T-helper 1 cell treated with Interleukin-12 subunit alpha and Interleukin-12 subunit beta and Interleukin-4 antibody, amounts not matched to agents 30 μg/mL and 1 μg/mL, for 36 hours (primary cell): ENCODE measurements at regions not wholly inside any gene's neighbourhood (a gene's known extent, or its start where the extent isn't known, plus 50 kb on each side); places are given as distances from the start of the nearest gene placed in this dataset.
"Not testable (repeated sequence)": the region's sequence is repeated elsewhere in the genome, so short reads cannot be mapped to it uniquely, and the experiment has no call there.

ENCODE experiments used
- H3K27ac Mint-ChIP-seq: one replicate; pipeline ENCODE4 v1.8.0; 2021; ENCODE audit warnings: mild to moderate bottlenecking, mixed read lengths
- H3K27me3 Mint-ChIP-seq: one replicate; pipeline ENCODE4 v1.8.0; 2021; ENCODE audit warnings: low read depth, mixed read lengths
- H3K36me3 Mint-ChIP-seq: one replicate; pipeline ENCODE4 v1.8.0; 2021; ENCODE audit warnings: low read depth, mixed read lengths
- H3K4me1 Mint-ChIP-seq: one replicate; pipeline ENCODE4 v1.8.0; 2021; ENCODE audit warnings: low read depth, mixed read lengths
- H3K4me3 Mint-ChIP-seq: one replicate; pipeline ENCODE4 v1.8.0; 2021; ENCODE audit warnings: mild to moderate bottlenecking, moderate library complexity, mixed read lengths
- H3K9me3 Mint-ChIP-seq: one replicate; pipeline ENCODE4 v1.8.0; 2021; ENCODE audit warnings: mixed read lengths

DNA sequence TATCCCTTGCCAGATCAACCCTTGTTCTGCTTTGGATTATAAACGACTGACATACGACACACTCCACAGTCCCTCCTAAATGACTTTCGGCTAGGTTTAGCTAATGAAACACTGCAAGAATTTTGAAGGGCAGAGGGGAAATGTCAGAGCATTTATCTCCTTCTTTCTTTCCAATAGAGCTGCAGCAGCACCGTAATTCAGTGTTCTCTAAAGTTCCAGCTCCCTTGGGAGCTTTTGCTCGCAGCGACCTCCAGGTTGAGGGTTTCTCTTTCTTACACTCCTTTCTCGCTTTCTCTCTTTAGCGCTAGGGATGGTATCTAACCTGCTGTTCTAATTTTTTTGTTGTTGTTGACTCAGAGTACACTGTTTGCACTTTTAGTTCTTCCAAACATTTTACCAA, 467.1 kb upstream of the ST8SIA4 start:
- Mint-ChIP-seq H3K27ac (no peak overlapping the region), H3K36me3 (no peaks in the 10 kb centered on the region), H3K27me3 (no peaks in the 10 kb centered on the region), H3K4me3 (no peak overlapping the region), H3K4me1 (no peaks in the 10 kb centered on the region), H3K9me3 (no peaks in the 10 kb centered on the region)

DNA sequence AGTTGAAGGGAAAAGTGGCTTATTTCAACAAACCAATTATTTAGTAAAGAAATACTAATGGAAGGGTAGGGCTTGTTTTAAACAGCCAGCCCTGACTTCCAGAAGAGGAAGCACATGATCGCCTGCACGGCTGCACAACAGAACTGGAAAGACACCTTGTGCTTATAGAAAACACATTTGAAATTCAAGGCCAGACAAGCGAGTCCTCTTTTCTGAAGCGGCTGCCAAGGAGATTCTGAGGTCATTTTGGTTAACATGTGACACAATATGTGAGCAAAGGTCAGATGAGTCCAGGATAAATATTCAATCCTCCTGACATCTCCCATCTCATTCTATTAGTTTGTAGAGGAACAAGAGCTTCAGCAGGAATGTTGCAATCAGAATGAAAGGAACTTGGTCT, 461.4 kb upstream of the ST8SIA4 start:
- H3K4me1 Mint-ChIP-seq: no peaks in the 10 kb centered on the region
- no peaks in the 10 kb centered on the region for H3K36me3 Mint-ChIP-seq
- H3K27me3 Mint-ChIP-seq: no peaks in the 10 kb centered on the region
- no peaks in the 10 kb centered on the region for H3K9me3 Mint-ChIP-seq
- H3K27ac Mint-ChIP-seq: no peak overlapping the region
- no peak overlapping the region for H3K4me3 Mint-ChIP-seq

DNA sequence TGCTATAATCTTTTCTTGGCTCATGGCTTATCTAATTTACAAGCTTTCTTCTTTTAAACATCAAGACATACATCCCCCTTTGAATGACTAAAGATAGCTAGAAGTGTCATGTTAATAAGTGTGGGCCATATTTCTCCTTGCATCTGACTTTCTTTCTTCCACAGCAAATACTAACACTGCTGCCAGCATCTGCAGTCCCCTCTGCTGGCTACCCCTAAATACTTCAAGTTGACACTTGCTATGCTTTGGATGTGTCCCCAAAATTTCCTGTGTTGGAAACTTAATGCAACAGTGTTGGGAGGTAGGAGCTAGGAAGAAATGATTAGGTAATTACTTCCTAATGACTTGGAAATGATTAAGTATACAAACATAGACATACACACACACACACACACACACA, 459.0 kb upstream of the ST8SIA4 start:
- H3K9me3 Mint-ChIP-seq: no peaks in the 10 kb centered on the region
- no peaks in the 10 kb centered on the region for H3K36me3 Mint-ChIP-seq
- no peak overlapping the region for H3K27ac Mint-ChIP-seq
- no peak overlapping the region for H3K4me3 Mint-ChIP-seq
- H3K27me3 Mint-ChIP-seq: no peaks in the 10 kb centered on the region
- no peaks in the 10 kb centered on the region for H3K4me1 Mint-ChIP-seq

DNA sequence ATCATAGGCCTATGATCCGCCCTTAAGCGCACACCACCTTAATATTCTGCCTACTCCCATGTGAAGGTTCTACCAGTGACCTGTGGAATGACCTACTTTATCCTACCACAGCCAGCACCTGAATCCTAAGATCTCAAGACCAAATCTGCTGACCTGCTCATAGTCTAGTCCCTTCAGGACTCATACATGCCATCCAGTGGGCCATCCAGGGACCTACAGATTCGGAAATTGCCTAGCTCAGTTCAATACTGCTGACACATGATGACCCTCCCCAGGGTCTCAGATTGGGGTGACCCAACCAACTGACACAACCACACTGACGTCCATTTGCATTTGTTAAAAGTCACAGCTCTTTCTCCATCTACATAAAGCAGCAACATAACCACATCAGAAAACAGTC, 443.8 kb upstream of the ST8SIA4 start:
- Mint-ChIP-seq H3K9me3 (no peaks in the 10 kb centered on the region), H3K4me1 (no peaks in the 10 kb centered on the region), H3K27me3 (no peaks in the 10 kb centered on the region), H3K4me3 (no peak overlapping the region), H3K36me3 (no peaks in the 10 kb centered on the region), H3K27ac (no peak overlapping the region)

DNA sequence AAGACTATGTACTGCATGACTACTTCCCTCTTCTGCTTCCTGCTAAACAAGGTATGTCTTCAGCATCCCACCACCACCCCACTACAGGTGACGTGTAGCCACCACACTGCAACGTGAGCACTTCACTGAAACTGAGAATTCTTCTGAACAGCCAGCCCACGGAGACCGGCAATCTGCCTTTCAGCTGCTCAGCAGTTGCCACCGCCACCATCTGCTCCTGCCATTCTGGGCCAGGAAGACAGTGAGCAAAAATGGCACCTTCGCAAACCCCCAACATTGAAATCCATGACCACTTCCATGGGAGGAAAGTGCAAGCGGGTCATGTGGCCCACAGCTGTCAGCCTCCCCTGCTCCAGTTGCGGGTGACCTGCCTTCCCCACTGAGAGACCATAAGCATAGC, 443.4 kb upstream of the ST8SIA4 start:
- H3K36me3 Mint-ChIP-seq: no peaks in the 10 kb centered on the region
- no peaks in the 10 kb centered on the region for H3K4me1 Mint-ChIP-seq
- H3K27ac Mint-ChIP-seq: no peak overlapping the region
- H3K27me3 Mint-ChIP-seq: no peaks in the 10 kb centered on the region
- no peaks in the 10 kb centered on the region for H3K9me3 Mint-ChIP-seq
- no peak overlapping the region for H3K4me3 Mint-ChIP-seq

DNA sequence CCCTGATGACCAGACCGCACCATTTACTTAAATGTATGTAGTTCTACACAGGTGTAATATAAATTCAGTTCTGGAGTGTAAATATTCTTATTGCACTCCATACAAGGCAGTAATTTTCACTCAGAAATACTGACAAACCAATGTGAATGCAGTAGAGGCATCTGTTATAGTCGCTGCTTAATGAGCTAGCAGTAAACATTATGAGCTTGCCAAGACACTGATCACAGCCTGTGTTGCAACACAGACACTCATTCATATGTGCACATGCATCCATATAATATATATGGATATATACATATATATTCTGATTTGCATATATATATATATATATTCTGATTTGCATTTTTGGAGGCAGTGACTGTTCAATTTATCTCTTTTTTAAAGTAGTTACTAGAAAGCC, 435.1 kb upstream of the ST8SIA4 start:
- Mint-ChIP-seq H3K36me3 (no peaks in the 10 kb centered on the region), H3K27ac (no peak overlapping the region), H3K4me1 (no peaks in the 10 kb centered on the region), H3K4me3 (no peak overlapping the region), H3K27me3 (no peaks in the 10 kb centered on the region), H3K9me3 (no peaks in the 10 kb centered on the region)

DNA sequence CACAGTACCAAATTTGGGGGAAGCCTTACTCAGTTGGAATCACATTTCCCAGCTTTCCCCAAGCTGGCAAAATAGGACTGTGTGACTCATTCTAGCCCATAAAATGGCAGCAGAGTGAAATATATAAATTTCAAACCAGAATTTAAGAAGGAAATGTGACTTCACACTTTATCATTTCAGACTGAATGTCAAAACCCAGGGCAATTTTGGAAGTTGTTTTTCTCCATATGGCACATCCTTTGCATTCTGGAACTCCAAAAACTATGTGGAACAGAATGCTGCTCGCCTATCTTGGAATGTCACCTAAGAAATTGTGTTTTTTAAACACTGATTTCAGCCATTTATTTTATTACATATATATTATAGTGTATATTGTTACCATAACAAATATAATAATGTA, 424.7 kb upstream of the ST8SIA4 start:
- H3K36me3 Mint-ChIP-seq: no peaks in the 10 kb centered on the region
- H3K27ac Mint-ChIP-seq: no peak overlapping the region
- H3K27me3 Mint-ChIP-seq: no peaks in the 10 kb centered on the region
- H3K4me3 Mint-ChIP-seq: no peak overlapping the region
- no peaks in the 10 kb centered on the region for H3K9me3 Mint-ChIP-seq
- H3K4me1 Mint-ChIP-seq: no peaks in the 10 kb centered on the region

DNA sequence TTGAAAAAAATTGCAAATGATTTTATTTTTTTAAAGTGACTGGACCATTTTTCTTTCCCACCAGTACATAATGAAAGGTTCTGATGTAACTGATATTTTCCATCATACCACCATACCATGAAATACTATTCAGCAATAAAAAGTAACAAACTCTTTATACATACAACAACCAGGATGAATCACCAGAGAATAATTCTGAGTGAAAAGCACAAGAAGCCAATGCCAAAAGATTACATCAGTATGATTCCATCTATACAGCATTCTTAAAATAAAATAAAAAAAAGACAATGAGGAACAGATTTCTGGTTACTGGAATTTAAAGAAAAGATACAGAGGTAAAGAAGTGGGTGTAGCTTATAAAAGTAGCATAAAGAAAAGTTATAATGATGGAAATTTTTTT, 423.7 kb upstream of the ST8SIA4 start:
- Mint-ChIP-seq H3K4me3 (no peak overlapping the region), H3K4me1 (no peaks in the 10 kb centered on the region), H3K9me3 (no peaks in the 10 kb centered on the region), H3K27me3 (no peaks in the 10 kb centered on the region), H3K27ac (no peak overlapping the region), H3K36me3 (no peaks in the 10 kb centered on the region)

DNA sequence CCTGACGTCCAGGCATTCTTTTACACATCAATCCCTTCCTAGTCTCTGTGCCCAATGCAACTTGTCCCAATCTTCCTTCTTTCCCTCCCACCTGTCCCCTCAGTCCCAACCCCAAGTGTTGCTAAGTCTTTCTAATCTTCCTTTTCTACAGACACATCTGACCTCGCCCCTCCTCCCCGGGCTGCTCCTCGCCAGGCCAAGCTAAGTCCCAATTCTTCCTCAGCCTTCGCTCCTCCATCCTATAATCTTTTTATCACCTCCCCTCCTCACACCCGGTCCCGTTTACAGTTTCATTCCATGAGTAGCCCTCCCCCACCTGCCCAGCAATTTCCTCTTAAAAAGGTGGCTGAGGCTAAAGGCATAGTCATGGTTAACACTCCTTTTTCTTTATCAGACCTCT, 413.3 kb upstream of the ST8SIA4 start:
- H3K4me1 Mint-ChIP-seq, H3K27ac Mint-ChIP-seq, H3K36me3 Mint-ChIP-seq, H3K9me3 Mint-ChIP-seq, H3K27me3 Mint-ChIP-seq, H3K4me3 Mint-ChIP-seq: not testable (repeated sequence)

DNA sequence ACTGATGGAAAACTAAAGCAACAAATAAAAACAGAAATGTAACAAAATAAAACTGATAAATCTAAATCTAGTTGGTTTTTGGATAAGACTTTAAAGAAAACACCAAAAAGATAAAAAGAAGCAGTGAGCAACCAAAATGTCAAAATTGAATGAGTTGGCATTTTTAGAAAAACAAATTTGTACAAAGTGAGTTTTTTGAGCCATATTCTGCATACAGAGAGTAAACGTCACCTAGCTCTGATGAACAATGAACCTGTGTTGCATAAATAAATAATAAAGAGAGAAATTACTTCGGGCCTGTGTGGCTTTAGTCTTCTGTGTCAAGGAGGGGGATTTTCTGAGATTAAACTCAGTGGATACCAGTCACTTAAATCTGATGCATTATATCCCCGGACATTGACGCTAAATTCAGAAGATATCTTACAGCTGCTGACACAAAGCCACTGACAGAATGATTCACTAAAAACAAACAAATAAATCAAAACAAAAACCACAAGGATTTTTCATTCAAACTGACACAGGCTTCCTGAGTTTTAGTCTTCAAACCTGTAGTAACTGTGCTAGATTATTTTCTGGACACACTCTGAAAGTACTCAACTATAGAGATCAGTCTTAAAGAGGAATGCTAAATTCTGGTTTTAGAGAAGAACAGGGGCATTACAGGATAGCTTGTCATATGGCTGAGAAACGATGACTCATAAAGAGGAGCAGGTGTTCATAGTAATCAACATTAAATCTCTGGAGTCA, 403.5 kb upstream of the ST8SIA4 start:
- Mint-ChIP-seq H3K27me3 (no peaks in the 10 kb centered on the region), H3K4me1 (no peaks in the 10 kb centered on the region), H3K4me3 (no peak overlapping the region), H3K9me3 (no peaks in the 10 kb centered on the region), H3K36me3 (no peaks in the 10 kb centered on the region), H3K27ac (no peak overlapping the region)

DNA sequence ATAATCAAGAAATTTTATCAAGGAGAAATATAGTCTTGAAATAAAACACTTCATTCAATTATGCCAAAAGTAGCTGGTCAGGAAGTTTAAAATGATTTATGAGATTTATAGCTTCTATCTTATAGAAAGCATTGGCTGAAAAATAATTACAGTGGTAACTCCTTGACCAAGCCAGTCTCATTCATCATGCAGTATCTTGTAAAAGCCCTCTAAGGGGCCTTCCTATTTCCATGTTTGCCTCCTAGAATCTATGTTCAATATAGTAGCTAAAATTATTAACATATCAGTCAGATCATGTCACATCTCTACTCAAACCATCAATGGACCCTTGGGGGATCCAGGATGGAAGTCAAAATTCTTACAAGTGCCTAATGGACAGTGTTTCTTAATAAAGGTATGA, 393.4 kb upstream of the ST8SIA4 start:
- Mint-ChIP-seq H3K9me3 (no peaks in the 10 kb centered on the region), H3K36me3 (no peaks in the 10 kb centered on the region), H3K27me3 (no peaks in the 10 kb centered on the region)

DNA sequence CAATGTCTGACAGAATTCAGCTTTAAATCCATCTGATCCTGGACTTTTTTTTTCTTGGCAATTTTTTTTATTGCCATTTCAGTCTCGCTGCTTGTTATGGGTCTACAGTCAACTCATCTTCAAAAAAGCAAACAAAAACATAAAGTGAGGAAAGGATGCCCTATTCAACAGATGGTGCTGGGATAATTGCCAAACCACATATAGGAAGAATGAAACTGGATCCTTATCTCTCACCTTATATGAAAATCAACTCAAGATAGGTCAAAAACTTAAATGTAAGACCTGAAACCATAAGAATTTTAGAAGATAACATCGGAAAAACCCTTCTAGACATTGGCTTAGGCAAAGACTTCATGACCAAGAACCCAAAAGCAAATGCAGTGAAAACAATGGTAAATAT, 389.1 kb upstream of the ST8SIA4 start:
- Mint-ChIP-seq H3K4me3 (no peak overlapping the region), H3K27me3 (no peaks in the 10 kb centered on the region), H3K36me3 (no peaks in the 10 kb centered on the region), H3K9me3 (no peaks in the 10 kb centered on the region), H3K4me1 (no peaks in the 10 kb centered on the region), H3K27ac (no peak overlapping the region)

More for the DNA sequence above, 393.4 kb upstream of the ST8SIA4 start:
- Mint-ChIP-seq H3K4me3 (no peak overlapping the region), H3K4me1 (no peaks in the 10 kb centered on the region), H3K27ac (no peak overlapping the region)

DNA sequence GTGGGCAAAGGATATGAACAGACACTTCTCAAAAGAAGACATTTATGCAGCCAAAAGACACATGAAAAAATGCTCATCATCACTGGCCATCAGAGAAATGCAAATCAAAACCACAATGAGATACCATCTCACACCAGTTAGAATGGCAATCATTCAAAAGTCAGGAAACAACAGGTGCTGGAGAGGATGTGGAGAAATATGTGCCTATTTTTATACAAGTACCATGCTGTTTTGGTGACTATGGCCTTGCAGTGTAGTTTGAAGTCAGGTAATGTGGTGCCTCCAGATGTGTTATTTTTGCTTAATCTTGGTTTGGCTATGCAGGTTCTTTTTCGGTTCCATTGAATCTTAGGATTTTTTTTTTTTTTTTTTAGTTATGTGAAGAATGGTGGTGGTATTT, 387.7 kb upstream of the ST8SIA4 start:
- not testable (repeated sequence) for H3K4me3 Mint-ChIP-seq, H3K27ac Mint-ChIP-seq, H3K36me3 Mint-ChIP-seq, H3K4me1 Mint-ChIP-seq, H3K27me3 Mint-ChIP-seq, H3K9me3 Mint-ChIP-seq

DNA sequence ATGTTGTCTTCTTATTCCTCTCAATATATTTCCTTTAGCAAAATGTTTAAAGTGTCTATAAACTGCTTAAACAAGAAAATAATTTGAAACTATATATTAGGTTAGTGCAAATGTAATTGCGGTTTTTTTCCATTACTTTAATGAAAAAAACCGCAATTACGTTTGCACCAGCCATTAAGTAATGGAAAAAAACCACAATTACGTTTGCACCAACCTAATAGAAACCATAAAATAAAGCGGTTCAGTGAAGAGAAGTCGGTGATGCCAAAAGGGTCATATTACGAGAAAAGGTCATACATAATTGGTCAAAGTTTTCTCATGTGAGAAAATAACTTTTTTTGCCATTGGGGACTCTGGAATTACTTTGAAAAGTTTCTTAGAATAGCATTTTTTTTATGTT, 385.6 kb upstream of the ST8SIA4 start:
- H3K27ac Mint-ChIP-seq: no peak overlapping the region
- H3K27me3 Mint-ChIP-seq: no peaks in the 10 kb centered on the region
- no peak overlapping the region for H3K4me3 Mint-ChIP-seq
- H3K36me3 Mint-ChIP-seq: no peaks in the 10 kb centered on the region
- no peaks in the 10 kb centered on the region for H3K4me1 Mint-ChIP-seq
- H3K9me3 Mint-ChIP-seq: no peaks in the 10 kb centered on the region

DNA sequence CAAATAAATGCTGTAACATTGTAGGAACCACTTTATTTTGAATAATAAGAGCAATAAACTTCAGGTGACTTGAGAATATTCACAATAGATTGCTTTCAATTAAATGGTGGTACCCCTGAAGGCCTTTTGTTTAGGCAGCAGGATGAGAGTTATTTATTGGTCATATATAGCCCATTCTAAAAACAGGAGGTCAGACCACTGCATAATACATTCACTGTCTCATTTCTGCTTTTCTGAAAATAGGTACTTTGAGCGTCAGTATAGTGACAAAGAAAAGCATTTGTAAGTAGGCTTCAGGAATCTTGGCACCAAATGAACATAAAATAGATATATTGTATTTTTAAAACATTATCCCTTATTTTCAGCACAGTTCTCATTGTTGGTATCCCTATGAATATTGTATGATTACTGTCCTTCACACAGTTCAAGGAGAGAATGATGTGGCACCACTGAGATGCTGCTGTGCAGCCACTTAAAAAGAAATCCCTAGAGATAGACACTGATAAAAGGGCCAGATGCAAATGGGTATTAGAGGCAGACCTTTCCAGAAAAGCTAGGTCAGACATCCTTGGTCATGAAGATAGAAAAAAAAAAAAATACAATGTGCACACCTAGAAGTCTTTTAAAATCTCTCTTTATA, 381.8 kb upstream of the ST8SIA4 start:
- Mint-ChIP-seq H3K4me3 (no peak overlapping the region), H3K27me3 (no peaks in the 10 kb centered on the region), H3K27ac (no peak overlapping the region), H3K36me3 (no peaks in the 10 kb centered on the region), H3K9me3 (no peaks in the 10 kb centered on the region), H3K4me1 (no peaks in the 10 kb centered on the region)

DNA sequence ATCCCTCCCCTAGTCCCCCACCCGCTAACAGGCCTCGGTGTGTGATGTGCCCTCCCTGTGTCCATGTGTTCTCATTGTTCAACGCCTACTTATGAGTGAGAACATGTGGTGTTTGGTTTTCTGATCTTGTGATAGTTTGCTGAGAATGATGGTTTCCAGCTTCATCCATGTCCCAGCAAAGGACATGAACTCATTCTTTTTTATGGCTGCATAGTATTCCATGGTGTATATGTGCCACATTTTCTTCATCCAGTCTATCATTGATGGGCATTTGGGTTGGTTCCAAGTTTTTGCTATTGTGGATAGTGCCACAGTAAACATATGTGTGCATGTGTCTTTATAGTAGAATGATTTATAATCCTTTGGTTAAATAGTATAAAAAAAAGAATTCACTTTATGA, 380.9 kb upstream of the ST8SIA4 start:
- H3K4me3 Mint-ChIP-seq, H3K4me1 Mint-ChIP-seq, H3K36me3 Mint-ChIP-seq, H3K27me3 Mint-ChIP-seq, H3K9me3 Mint-ChIP-seq, H3K27ac Mint-ChIP-seq: not testable (repeated sequence)
